PC-3 (cell line): ENCODE measurements at regions not wholly inside any gene's neighbourhood (a gene's known extent, or its start where the extent isn't known, plus 50 kb on each side); places are given as distances from the start of the nearest gene placed in this dataset.

Source experiments
- ATAC-seq: fragments of 200-7000 bp; cut with Tn5 transposase; 2 replicates; pipeline ENCODE4 v1.9.1; 2020; ENCODE audit warnings: mild to moderate bottlenecking, moderate library complexity
- BruUV-seq: library from RNA; stranded (reverse); fragments of 400-500 nt; replicated peaks from 2 replicates; lab custom pipeline; 2021; lab: Mats Ljungman, UMichigan
- CTCF ChIA-PET: fragments of 300-600 bp; sonication (Branson Sonifier 250); formaldehyde crosslinking; loops from one replicate; lab custom pipeline; 2022; ENCODE audit warnings: antibody characterized with exemption; lab: Charles Lee
- POLR2A ChIA-PET: fragments of 300-600 bp; sonication (Branson Sonifier 250); formaldehyde crosslinking; loops from one replicate; lab custom pipeline; 2022; ENCODE audit warnings: antibody characterized with exemption; ENCODE audit not compliant: unreplicated experiment; lab: Charles Lee
- DNase-seq: peaks from one replicate; pipeline ENCODE4 v3.0.0-alpha.2; 2015
- H2AFZ ChIP-seq: fragments of 300-600 bp; sonication (generic); 2 replicates; pipeline ENCODE4 v1.6.0; 2016; ENCODE audit warnings: antibody characterized with exemption, low read length
- H3F3A ChIP-seq: fragments of 300-600 bp; sonication (generic); one replicate; pipeline ENCODE4 v1.6.0; 2017; ENCODE audit warnings: antibody characterized with exemption, low read length, control low read depth, mild to moderate bottlenecking; ENCODE audit not compliant: unreplicated experiment
- H3K27ac ChIP-seq: fragments of 300-600 bp; sonication (generic); 2 replicates; pipeline ENCODE4 v1.5.1; 2016; ENCODE audit warnings: mild to moderate bottlenecking, low read length
- H3K27me3 ChIP-seq: fragments of 300-600 bp; sonication (generic); 2 replicates; pipeline ENCODE4 v1.6.1; 2016; ENCODE audit warnings: low read length, mixed read lengths
- H3K36me3 ChIP-seq: fragments of 300-600 bp; sonication (generic); 2 replicates; pipeline ENCODE4 v1.6.1; 2016; ENCODE audit warnings: low read depth, mixed run types, low read length, mixed read lengths
- H3K4me1 ChIP-seq: fragments of 300-600 bp; sonication (generic); 2 replicates; pipeline ENCODE4 v1.5.1; 2016; ENCODE audit warnings: low read length; ENCODE audit not compliant: insufficient read depth
- H3K4me2 ChIP-seq: fragments of 300-600 bp; sonication (generic); 2 replicates; pipeline ENCODE4 v1.6.0; 2016; ENCODE audit warnings: low read length
- H3K4me3 ChIP-seq: fragments of 300-600 bp; sonication (generic); 2 replicates; pipeline ENCODE4 v1.5.1; 2016; ENCODE audit warnings: mild to moderate bottlenecking, low read length, mixed read lengths
- H3K79me2 ChIP-seq: fragments of 300-600 bp; sonication (generic); 2 replicates; pipeline ENCODE4 v1.6.1; 2017; ENCODE audit warnings: low read length, mixed read lengths
- H3K9ac ChIP-seq: fragments of 300-600 bp; sonication (generic); 2 replicates; pipeline ENCODE4 v1.6.0; 2016; ENCODE audit warnings: mild to moderate bottlenecking, low read length
- H3K9me2 ChIP-seq: fragments of 300-600 bp; sonication (generic); replicated peaks from 2 replicates; pipeline ENCODE4 v1.6.1; 2016; ENCODE audit warnings: mixed run types, low read length, mixed read lengths
- H3K9me3 ChIP-seq: fragments of 300-600 bp; sonication (generic); 2 replicates; pipeline ENCODE4 v1.6.1; 2016; ENCODE audit warnings: low read length, mixed read lengths
- H4K20me1 ChIP-seq: fragments of 300-600 bp; sonication (generic); 2 replicates; pipeline ENCODE4 v1.6.1; 2016; ENCODE audit warnings: low read length, mixed read lengths
- CTCF ChIP-seq: fragments of 300-600 bp; sonication (generic); conservative IDR thresholded peaks from 2 replicates; pipeline ENCODE4 v1.5.1; 2017; ENCODE audit warnings: antibody characterized with exemption, low read depth, mild to moderate bottlenecking, low read length
- EZH2 ChIP-seq: fragments of 300-600 bp; sonication (generic); IDR thresholded peaks from one replicate; pipeline ENCODE4 v1.6.1; 2017; ENCODE audit warnings: antibody characterized with exemption, mild to moderate bottlenecking, low read length; ENCODE audit not compliant: unreplicated experiment
- EZH2phosphoT487 ChIP-seq: fragments of 300-600 bp; sonication (generic); IDR thresholded peaks from 2 replicates; pipeline ENCODE4 v1.6.1; 2018; ENCODE audit warnings: mild to moderate bottlenecking, antibody characterized with exemption, low read length, borderline replicate concordance
- intact Hi-C: fragments of 100-400 bp; cut with micrococcal nuclease; formaldehyde crosslinking; loops from 2 replicates; pipeline ENCODE4 v1.9.0; 2023

- no peaks in the 10 kb centered on the region for H3K9me2 ChIP-seq
- ATAC-seq (no peak), DNase-seq (no peak)
- no peak overlapping the region for H3K27ac ChIP-seq
- no peaks in the 10 kb centered on the region for H3K79me2 ChIP-seq
- no peaks in the 10 kb centered on the region for H3F3A ChIP-seq
- TF ChIP-seq EZH2, result no peak
- no peak for TF ChIP-seq EZH2phosphoT487
- no peak for TF ChIP-seq CTCF
- no peaks in the 10 kb centered on the region for H4K20me1 ChIP-seq
- H3K4me2 ChIP-seq, result no peak overlapping the region
- intact Hi-C loops, result no loop called here
- no peak overlapping the region for H2AFZ ChIP-seq
- no peak overlapping the region for H3K4me3 ChIP-seq
- H3K36me3 ChIP-seq, result no peaks in the 10 kb centered on the region
- no peaks in the 10 kb centered on the region for H3K9me3 ChIP-seq
- H3K27me3 ChIP-seq, result no peaks in the 10 kb centered on the region
- no TSS peak for BruUV-seq
- POLR2A ChIA-PET, result no interaction called here
- H3K4me1 ChIP-seq, result peaks cover 10% of the 10 kb centered on the region; the same call in 1 of the 2 replicates
- CTCF ChIA-PET, result no interaction called here
- H3K9ac ChIP-seq, result no peak overlapping the region
These were observed 108.5 kb upstream of the ID2 start for GRCh38 chr2:8573234-8573941.

GRCh38 chr2:8573942-8574195, 108.0 kb upstream of the ID2 start:
- no peak for ATAC-seq
- ChIA-PET CTCF (no interaction called here), POLR2A (no interaction called here)
- Histone ChIP-seq H3K79me2 (no peaks in the 10 kb centered on the region), H3K4me3 (no peak overlapping the region), H3K27me3 (no peaks in the 10 kb centered on the region), H3K9ac (no peak overlapping the region), H3K4me1 (peaks cover 12% of the 10 kb centered on the region; the same call in 1 of the 2 replicates), H3K9me2 (no peaks in the 10 kb centered on the region), H3K36me3 (no peaks in the 10 kb centered on the region), H4K20me1 (no peaks in the 10 kb centered on the region), H2AFZ (no peak overlapping the region), H3K27ac (no peak overlapping the region), H3K9me3 (no peaks in the 10 kb centered on the region), H3K4me2 (no peak overlapping the region), H3F3A (no peaks in the 10 kb centered on the region)
- BruUV-seq, result no TSS peak
- DNase-seq, result no peak
- no peak for TF ChIP-seq EZH2phosphoT487
- TF ChIP-seq CTCF, result no peak
- TF ChIP-seq EZH2, result no peak
- intact Hi-C loops, result no loop called here

- Histone ChIP-seq H4K20me1 (no peaks in the 10 kb centered on the region), H2AFZ (no peak overlapping the region), H3K4me3 (no peak overlapping the region), H3K9me2 (no peaks in the 10 kb centered on the region), H3K4me2 (no peak overlapping the region), H3K27me3 (no peaks in the 10 kb centered on the region), H3F3A (no peaks in the 10 kb centered on the region), H3K27ac (no peak overlapping the region), H3K4me1 (peaks cover 12% of the 10 kb centered on the region; the same call in 1 of the 2 replicates), H3K79me2 (no peaks in the 10 kb centered on the region), H3K9me3 (no peaks in the 10 kb centered on the region), H3K9ac (no peak overlapping the region), H3K36me3 (no peaks in the 10 kb centered on the region)
- intact Hi-C loops, result no loop called here
- DNase-seq (no peak), ATAC-seq (no peak)
- ChIA-PET POLR2A (no interaction called here), CTCF (no interaction called here)
- TF ChIP-seq EZH2 (no peak), EZH2phosphoT487 (no peak), CTCF (no peak)
- BruUV-seq, result no TSS peak
These were observed 107.4 kb upstream of the ID2 start for GRCh38 chr2:8574196-8575037.
